Nephron progenitor cell (in vitro differentiated cells): ENCODE measurements at regions not wholly inside any gene's neighbourhood (a gene's known extent, or its start where the extent isn't known, plus 50 kb on each side); places are given as distances from the start of the nearest gene placed in this dataset.

Source experiments
- DNase-seq: peaks from one replicate; pipeline ENCODE4 v3.0.0; 2021
- H3K27ac Mint-ChIP-seq: 2 replicates; pipeline ENCODE4 v1.8.0; 2021; ENCODE audit warnings: mild to moderate bottlenecking, moderate library complexity, mixed read lengths
- H3K27me3 Mint-ChIP-seq: 2 replicates; pipeline ENCODE4 v1.8.0; 2021; ENCODE audit warnings: mild to moderate bottlenecking, low read depth, mixed read lengths; ENCODE audit not compliant: poor library complexity
- H3K36me3 Mint-ChIP-seq: 2 replicates; pipeline ENCODE4 v1.8.0; 2021; ENCODE audit warnings: low read depth, mixed read lengths
- H3K4me1 Mint-ChIP-seq: 2 replicates; pipeline ENCODE4 v1.8.0; 2021; ENCODE audit warnings: mixed read lengths
- H3K4me3 Mint-ChIP-seq: 2 replicates; pipeline ENCODE4 v1.8.0; 2021; ENCODE audit warnings: mild to moderate bottlenecking, moderate library complexity, mixed read lengths
- H3K9me3 Mint-ChIP-seq: 2 replicates; pipeline ENCODE4 v1.8.0; 2021; ENCODE audit warnings: mild to moderate bottlenecking, moderate library complexity, mixed read lengths
- TF ChIP-seq, protein P1 (sequence below): fragments of 200-600 bp; sonication (generic); IDR thresholded peaks from 2 replicates; pipeline ENCODE4 v1.5.0; 2021; ENCODE audit warnings: antibody characterized with exemption

- Mint-ChIP-seq H3K4me1 (no peaks in the 10 kb centered on the region), H3K4me3 (no peak overlapping the region), H3K9me3 (no peaks in the 10 kb centered on the region), H3K36me3 (no peaks in the 10 kb centered on the region), H3K27ac (no peak overlapping the region), H3K27me3 (peaks cover 28% of the 10 kb centered on the region)
- no peak for DNase-seq
- TF ChIP-seq, protein P1, sequence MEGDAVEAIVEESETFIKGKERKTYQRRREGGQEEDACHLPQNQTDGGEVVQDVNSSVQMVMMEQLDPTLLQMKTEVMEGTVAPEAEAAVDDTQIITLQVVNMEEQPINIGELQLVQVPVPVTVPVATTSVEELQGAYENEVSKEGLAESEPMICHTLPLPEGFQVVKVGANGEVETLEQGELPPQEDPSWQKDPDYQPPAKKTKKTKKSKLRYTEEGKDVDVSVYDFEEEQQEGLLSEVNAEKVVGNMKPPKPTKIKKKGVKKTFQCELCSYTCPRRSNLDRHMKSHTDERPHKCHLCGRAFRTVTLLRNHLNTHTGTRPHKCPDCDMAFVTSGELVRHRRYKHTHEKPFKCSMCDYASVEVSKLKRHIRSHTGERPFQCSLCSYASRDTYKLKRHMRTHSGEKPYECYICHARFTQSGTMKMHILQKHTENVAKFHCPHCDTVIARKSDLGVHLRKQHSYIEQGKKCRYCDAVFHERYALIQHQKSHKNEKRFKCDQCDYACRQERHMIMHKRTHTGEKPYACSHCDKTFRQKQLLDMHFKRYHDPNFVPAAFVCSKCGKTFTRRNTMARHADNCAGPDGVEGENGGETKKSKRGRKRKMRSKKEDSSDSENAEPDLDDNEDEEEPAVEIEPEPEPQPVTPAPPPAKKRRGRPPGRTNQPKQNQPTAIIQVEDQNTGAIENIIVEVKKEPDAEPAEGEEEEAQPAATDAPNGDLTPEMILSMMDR = no peak
Measured at GRCh38 chr15:88745065-88745464, 58.2 kb upstream of the ACAN start.

DNA sequence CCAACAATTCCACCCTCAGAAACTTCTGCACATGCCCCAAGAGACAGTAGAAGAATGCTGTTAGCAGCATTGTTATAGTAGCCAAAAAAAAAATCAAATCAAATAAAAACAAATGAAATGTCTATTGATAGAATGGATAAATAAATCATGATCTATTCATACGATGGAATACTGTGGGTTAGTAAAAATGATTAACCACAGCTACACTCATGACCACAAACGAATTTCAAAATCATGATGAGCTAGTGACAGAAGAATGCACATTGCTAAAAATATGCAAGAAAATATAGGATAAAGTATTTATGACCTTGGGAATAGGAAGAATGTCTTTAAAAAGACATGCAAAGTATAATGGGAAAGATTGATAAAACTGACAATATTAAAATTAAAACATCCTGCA, 57.5 kb upstream of the ACAN start:
- DNase-seq = no peak
- Mint-ChIP-seq H3K4me3 (no peak overlapping the region), H3K36me3 (no peaks in the 10 kb centered on the region), H3K4me1 (no peaks in the 10 kb centered on the region), H3K27me3 (peaks cover 24% of the 10 kb centered on the region), H3K9me3 (no peaks in the 10 kb centered on the region), H3K27ac (no peak overlapping the region)
- TF ChIP-seq, protein P1 = no peak

DNA sequence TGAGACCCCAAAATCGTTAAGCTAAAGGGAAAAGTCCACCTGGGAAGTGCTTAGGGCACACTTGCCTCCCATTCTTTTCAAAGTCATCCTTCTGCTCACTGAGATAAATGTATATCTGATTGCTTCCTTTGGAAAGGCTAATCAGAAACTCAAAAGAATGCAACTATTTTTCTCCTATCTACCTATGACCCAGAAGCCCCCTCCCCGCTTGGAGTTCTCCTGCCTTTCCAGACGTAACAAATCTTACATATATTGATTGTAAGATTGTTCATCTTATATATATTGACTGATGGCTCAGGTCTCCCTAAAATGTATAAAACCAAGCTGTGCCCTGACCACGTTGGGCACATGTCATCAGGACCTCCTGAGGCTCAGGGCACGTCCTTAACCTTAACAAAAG, 56.8 kb upstream of the ACAN start:
- Mint-ChIP-seq H3K4me3 (no peak overlapping the region), H3K9me3 (no peaks in the 10 kb centered on the region), H3K27ac (no peak overlapping the region), H3K36me3 (no peaks in the 10 kb centered on the region), H3K4me1 (no peaks in the 10 kb centered on the region), H3K27me3 (peaks cover 21% of the 10 kb centered on the region)
- DNase-seq = no peak
- TF ChIP-seq, protein P1 = no peak

- DNase-seq = no peak
- Mint-ChIP-seq H3K27me3 (peaks cover 21% of the 10 kb centered on the region), H3K4me3 (no peak overlapping the region), H3K27ac (no peak overlapping the region), H3K4me1 (no peaks in the 10 kb centered on the region), H3K9me3 (no peaks in the 10 kb centered on the region), H3K36me3 (no peaks in the 10 kb centered on the region)
- TF ChIP-seq, protein P1 = no peak
Measured at GRCh38 chr15:88747111-88747510, 56.1 kb upstream of the ACAN start.

DNA sequence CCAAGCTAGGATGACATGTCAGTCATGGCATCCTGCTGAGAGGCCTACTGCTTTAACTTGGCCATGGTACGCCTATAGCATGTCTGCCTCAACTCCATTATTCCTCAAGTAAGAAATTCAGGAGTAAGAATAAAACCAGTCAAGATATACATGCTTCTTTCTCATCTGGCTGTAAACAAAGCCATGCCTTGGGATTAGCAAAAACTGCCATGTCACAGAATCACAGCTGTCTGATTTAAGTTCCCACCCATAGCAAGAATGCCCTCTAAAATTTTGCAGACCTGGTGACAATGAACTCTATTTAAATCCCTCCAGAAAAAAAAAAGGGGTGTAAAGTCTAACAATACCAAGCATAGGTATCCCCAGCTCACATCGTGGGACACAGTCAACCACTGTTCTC, 55.6 kb upstream of the ACAN start:
- TF ChIP-seq, protein P1 = no peak
- no peak overlapping the region for H3K27ac Mint-ChIP-seq
- peaks cover 21% of the 10 kb centered on the region for H3K27me3 Mint-ChIP-seq

GRCh38 chr15:88748081-88748480, 55.2 kb upstream of the ACAN start:
- TF ChIP-seq, protein P1 = no peak
- Mint-ChIP-seq H3K27me3 (peaks cover 21% of the 10 kb centered on the region), H3K27ac (no peak overlapping the region), H3K4me3 (no peak overlapping the region), H3K36me3 (no peaks in the 10 kb centered on the region), H3K9me3 (no peaks in the 10 kb centered on the region), H3K4me1 (peaks cover 6% of the 10 kb centered on the region)
- DNase-seq = no peak

More for the DNA sequence above, 55.6 kb upstream of the ACAN start:
- no peak overlapping the region for H3K4me3 Mint-ChIP-seq
- no peaks in the 10 kb centered on the region for H3K36me3 Mint-ChIP-seq
- no peaks in the 10 kb centered on the region for H3K9me3 Mint-ChIP-seq
- no peak for DNase-seq
- peaks cover 2% of the 10 kb centered on the region for H3K4me1 Mint-ChIP-seq
